Sigmoid colon (tissue), 6 donors: ENCODE measurements at regions not wholly inside any gene's neighbourhood (a gene's known extent, or its start where the extent isn't known, plus 50 kb on each side); places are given as distances from the start of the nearest gene placed in this dataset.

ENCODE experiments used
- DNase-seq: peaks from one replicate; pipeline ENCODE4 v3.0.0-alpha.2; 2019
- H3K27ac ChIP-seq, 4 donors: fragments of 200-600 bp; sonication (generic); one replicate each; pipeline ENCODE4 v1.5.1; 2016 to 2019; ENCODE audit warnings: mild to moderate bottlenecking in 1 of 4
- H3K27me3 ChIP-seq, 3 donors: fragments of 200-600 bp; sonication (generic); one replicate each; pipeline ENCODE4 v1.5.1; 2019; ENCODE audit warnings: mild to moderate bottlenecking in 1 of 3
- H3K36me3 ChIP-seq, 4 donors: fragments of 200-600 bp; sonication (generic); one replicate each; pipeline ENCODE4 v1.5.1; 2016 to 2019
- H3K4me1 ChIP-seq, 4 donors: fragments of 200-600 bp; sonication (generic); one replicate each; pipeline ENCODE4 v1.5.1; 2017 to 2019
- H3K4me3 ChIP-seq, 4 donors: fragments of 200-600 bp; sonication (generic); one replicate each; pipeline ENCODE4 v1.5.1; 2017 to 2019; ENCODE audit warnings: mild to moderate bottlenecking in 2 of 4, moderate library complexity in 1 of 4
- H3K9me3 ChIP-seq, 4 donors: fragments of 200-600 bp in 3 of 4; sonication (generic) in 3 of 4; one replicate each; pipeline versions ENCODE4 v1.5.1 to v1.6.1; 2013 to 2019
- EP300 ChIP-seq, 4 donors: sonication (generic); formaldehyde crosslinking; IDR thresholded peaks; one replicate each; pipeline ENCODE4 v1.6.1; 2017; ENCODE audit warnings: antibody characterized with exemption in 4 of 4
- POLR2A ChIP-seq, 2 donors: fragments of 450-650 bp; IDR thresholded peaks; one replicate each; pipeline ENCODE4 v1.6.1; 2016; ENCODE audit warnings: antibody characterized with exemption in 2 of 2, mild to moderate bottlenecking in 2 of 2, moderate library complexity in 2 of 2
- POLR2AphosphoS5 ChIP-seq, 4 donors: sonication (generic); formaldehyde crosslinking; IDR thresholded peaks; one replicate each; pipeline ENCODE4 v1.6.1; 2017; ENCODE audit warnings: antibody characterized with exemption in 4 of 4
- WGBS, 2 donors: extraction: QIAGEN DNeasy Blood & Tissue Kit; methylation state at CpG; one replicate each; pipeline ENCODE4 v1.1.7; 2013; 5-methylcytosine and 5-hydroxymethylcytosine counted together
- intact Hi-C: fragments of 100-400 bp; cut with DNase I; formaldehyde crosslinking; loops from one replicate; pipeline ENCODE4 v1.15.1; 2023
- TF ChIP-seq, protein P1 (sequence below), 4 experiments: fragments of 450-650 bp in 3 of 4; fragments of 200-600 bp in 1 of 4; IDR thresholded peaks; one replicate each; pipeline ENCODE4 v1.5.1; 2016 to 2019; ENCODE audit warnings: antibody characterized with exemption in 4 of 4, mild to moderate bottlenecking in 3 of 4, moderate library complexity in 2 of 4
- donor health status: healthy with polysubstance abuse.
- donor health status: healthy.

DNA sequence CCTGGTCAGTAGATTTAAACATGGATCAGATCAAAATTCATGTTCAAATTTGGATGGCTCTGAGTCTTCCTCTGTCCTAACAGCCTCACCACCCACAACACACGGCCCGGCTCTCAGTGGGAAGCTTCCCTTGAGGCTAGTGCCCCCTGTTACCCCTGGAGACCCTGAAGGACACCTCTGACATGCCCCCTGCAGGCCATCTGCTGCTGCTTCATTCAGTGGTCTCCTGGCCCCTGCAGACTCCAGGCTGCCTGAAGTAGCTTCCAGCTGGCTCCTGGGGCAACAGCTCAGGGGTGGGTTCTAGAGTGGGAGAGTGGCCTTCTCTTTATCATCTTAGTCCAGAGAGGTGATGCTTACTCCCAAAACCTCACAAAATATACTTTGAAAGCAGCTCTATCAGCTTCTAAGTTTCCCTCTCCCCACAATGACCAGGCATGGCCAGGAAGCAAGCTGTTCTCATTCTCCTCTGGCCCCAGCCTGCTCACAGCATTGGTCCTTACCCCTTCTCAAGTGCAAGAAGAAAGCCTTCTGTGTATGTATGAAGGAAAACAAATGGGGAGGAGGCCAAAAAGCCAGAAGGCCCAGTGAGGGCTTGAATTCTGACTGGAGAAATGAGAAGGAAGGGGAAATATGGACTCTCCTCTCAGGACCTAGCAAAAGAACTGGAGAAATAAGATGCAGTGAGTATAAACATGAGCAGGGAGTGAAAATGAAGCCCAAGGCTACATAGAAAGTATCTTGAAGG is 189.6 kb upstream of the INHBA start:
- H3K36me3 ChIP-seq, result no peaks in the 10 kb centered on the region
- H3K27me3 ChIP-seq, result no peaks in the 10 kb centered on the region
- TF ChIP-seq EP300 (IDR thresholded peaks at IDR 0.05) (no peak), POLR2AphosphoS5 (IDR thresholded peaks at IDR 0.05) (no peak), POLR2A (IDR thresholded peaks at IDR 0.05) (no peak)
- TF ChIP-seq, protein P1, sequence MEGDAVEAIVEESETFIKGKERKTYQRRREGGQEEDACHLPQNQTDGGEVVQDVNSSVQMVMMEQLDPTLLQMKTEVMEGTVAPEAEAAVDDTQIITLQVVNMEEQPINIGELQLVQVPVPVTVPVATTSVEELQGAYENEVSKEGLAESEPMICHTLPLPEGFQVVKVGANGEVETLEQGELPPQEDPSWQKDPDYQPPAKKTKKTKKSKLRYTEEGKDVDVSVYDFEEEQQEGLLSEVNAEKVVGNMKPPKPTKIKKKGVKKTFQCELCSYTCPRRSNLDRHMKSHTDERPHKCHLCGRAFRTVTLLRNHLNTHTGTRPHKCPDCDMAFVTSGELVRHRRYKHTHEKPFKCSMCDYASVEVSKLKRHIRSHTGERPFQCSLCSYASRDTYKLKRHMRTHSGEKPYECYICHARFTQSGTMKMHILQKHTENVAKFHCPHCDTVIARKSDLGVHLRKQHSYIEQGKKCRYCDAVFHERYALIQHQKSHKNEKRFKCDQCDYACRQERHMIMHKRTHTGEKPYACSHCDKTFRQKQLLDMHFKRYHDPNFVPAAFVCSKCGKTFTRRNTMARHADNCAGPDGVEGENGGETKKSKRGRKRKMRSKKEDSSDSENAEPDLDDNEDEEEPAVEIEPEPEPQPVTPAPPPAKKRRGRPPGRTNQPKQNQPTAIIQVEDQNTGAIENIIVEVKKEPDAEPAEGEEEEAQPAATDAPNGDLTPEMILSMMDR (IDR thresholded peaks at IDR 0.05), result no peak
- H3K9me3 ChIP-seq, result no peaks in the 10 kb centered on the region
- peaks cover 0 to 2% (median under 1%) of the 10 kb centered on the region in 4 donors for H3K4me1 ChIP-seq
- no peak overlapping the region for H3K4me3 ChIP-seq
- intact Hi-C loops, result no loop called here
- no peak for DNase-seq
- WGBS, 2 donors, result 92 to 94% methylated on average over 2 of the region's 2 CpGs
- H3K27ac ChIP-seq, result no peak overlapping the region

DNA sequence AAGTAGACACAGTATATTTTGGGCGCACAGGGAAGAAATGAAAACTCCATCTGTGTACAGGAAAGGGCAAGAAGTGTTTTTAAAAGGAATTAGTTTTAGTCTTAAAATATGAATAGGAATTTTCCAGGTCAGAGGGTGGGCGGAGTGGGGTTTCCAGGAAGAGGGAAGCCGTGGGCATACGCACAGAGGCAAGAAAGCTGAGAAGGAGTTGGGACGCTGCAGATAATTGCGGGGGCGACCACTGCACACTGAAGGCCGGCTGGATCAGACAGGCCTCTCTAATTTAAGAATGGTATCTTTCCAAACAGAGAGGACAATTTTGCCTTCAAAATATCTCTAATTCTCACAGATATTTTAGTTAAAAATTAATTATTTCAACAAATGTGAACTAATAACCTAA is 189.1 kb upstream of the INHBA start:
- Histone ChIP-seq H3K36me3 (no peaks in the 10 kb centered on the region), H3K27me3 (no peaks in the 10 kb centered on the region), H3K27ac (no peak overlapping the region), H3K9me3 (no peaks in the 10 kb centered on the region), H3K4me3 (no peak overlapping the region), H3K4me1 (peaks cover 0 to 8% (median 6%) of the 10 kb centered on the region in 4 donors)
- WGBS, 2 donors, result 90 to 93% methylated on average over 8 of the region's 8 CpGs
- no peak for DNase-seq
- intact Hi-C loops, result no loop called here
- TF ChIP-seq POLR2A (IDR thresholded peaks at IDR 0.05) (no peak), EP300 (IDR thresholded peaks at IDR 0.05) (no peak), POLR2AphosphoS5 (IDR thresholded peaks at IDR 0.05) (no peak)
- TF ChIP-seq, protein P1 (IDR thresholded peaks at IDR 0.05), result no peak

DNA sequence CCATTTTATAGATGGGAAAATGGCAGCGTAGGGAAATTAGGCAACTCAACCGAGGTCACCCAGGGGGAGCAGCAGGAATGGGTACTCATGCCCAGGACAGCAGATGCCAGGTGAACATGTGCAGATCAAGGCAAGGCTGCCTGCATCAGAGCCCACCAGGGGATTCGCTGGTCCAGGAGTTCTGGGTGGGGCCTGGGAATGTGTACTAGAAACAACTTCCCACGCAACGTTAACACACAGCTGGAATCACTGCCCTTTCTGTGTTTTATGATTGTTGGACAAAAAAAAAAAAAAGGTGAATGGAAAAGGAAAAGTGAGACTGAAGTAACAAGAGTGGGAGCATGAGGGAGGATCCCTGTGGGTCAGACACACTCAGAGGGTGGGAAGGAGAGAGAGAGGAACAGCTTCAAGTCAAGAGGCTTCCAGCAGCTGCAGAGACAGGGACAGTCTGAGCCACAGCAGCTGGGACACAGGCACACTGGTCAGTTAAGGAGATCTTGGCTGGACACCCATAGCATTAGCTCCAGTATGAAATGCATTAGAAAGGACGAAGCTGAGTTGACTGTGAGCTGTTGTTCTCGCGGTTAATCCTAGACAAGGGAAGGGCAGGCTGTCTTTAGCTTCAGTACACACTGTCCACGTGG is 187.9 kb upstream of the INHBA start:
- H3K4me3 ChIP-seq, result no peak overlapping the region
- intact Hi-C loops, result no loop called here

DNA sequence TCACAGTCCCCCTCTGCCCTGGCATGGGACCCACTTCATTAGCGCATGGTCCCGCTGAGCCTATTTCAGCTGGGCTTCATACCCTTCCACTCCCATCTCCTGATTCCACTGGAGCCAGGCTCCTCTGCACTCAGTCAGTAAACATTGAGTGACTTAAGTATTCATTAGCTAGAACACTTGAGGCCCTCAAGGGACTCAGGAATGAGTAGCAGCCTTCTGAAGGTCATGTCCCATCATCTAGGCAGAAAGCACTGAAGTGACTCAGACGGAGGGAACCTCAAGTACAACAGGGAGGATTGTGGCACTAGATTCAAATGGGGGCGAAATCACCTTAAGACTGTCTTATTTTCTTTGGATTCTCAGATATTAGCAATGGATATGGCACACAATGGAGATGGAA is 186.6 kb upstream of the INHBA start:
- Histone ChIP-seq H3K36me3 (no peaks in the 10 kb centered on the region), H3K4me1 (peaks cover 0 to 28% (median 21%) of the 10 kb centered on the region in 4 donors), H3K4me3 (no peak overlapping the region), H3K27me3 (no peaks in the 10 kb centered on the region), H3K27ac (no peak overlapping the region), H3K9me3 (no peaks in the 10 kb centered on the region)
- TF ChIP-seq, protein P1 (IDR thresholded peaks at IDR 0.05), result no peak
- TF ChIP-seq POLR2A (IDR thresholded peaks at IDR 0.05) (no peak), EP300 (IDR thresholded peaks at IDR 0.05) (no peak), POLR2AphosphoS5 (IDR thresholded peaks at IDR 0.05) (no peak)
- intact Hi-C loops, result no loop called here
- DNase-seq, result no peak
- WGBS, 2 donors, result 93 to 96% methylated on average over 4 of the region's 4 CpGs

More for the DNA sequence above, 187.9 kb upstream of the INHBA start:
- H3K4me1 ChIP-seq, result peaks cover 0 to 20% (median 18%) of the 10 kb centered on the region in 4 donors
- no peaks in the 10 kb centered on the region for H3K27me3 ChIP-seq
- H3K9me3 ChIP-seq, result no peaks in the 10 kb centered on the region
- no peak overlapping the region for H3K27ac ChIP-seq
- no peaks in the 10 kb centered on the region for H3K36me3 ChIP-seq
- WGBS, 2 donors, result 73 to 85% methylated on average over 9 of the region's 9 CpGs
- TF ChIP-seq, protein P1 (IDR thresholded peaks at IDR 0.05), result no peak
- TF ChIP-seq POLR2AphosphoS5 (IDR thresholded peaks at IDR 0.05) (no peak), EP300 (IDR thresholded peaks at IDR 0.05) (no peak), POLR2A (IDR thresholded peaks at IDR 0.05) (no peak)
- DNase-seq, result no peak
